ENCODE measurements at regions not wholly inside any gene's neighbourhood (a gene's known extent, or its start where the extent isn't known, plus 50 kb on each side); places are given as distances from the start of the nearest gene placed in this dataset.

GRCh38 chr3:194937882-194938321, 252.2 kb downstream of the FAM43A start:
- TF ChIP-seq, protein P1, sequence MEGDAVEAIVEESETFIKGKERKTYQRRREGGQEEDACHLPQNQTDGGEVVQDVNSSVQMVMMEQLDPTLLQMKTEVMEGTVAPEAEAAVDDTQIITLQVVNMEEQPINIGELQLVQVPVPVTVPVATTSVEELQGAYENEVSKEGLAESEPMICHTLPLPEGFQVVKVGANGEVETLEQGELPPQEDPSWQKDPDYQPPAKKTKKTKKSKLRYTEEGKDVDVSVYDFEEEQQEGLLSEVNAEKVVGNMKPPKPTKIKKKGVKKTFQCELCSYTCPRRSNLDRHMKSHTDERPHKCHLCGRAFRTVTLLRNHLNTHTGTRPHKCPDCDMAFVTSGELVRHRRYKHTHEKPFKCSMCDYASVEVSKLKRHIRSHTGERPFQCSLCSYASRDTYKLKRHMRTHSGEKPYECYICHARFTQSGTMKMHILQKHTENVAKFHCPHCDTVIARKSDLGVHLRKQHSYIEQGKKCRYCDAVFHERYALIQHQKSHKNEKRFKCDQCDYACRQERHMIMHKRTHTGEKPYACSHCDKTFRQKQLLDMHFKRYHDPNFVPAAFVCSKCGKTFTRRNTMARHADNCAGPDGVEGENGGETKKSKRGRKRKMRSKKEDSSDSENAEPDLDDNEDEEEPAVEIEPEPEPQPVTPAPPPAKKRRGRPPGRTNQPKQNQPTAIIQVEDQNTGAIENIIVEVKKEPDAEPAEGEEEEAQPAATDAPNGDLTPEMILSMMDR (IDR thresholded peaks at IDR 0.05), result no peak
- no peak for TF ChIP-seq POLR2AphosphoS5 (IDR thresholded peaks at IDR 0.05; ENCODE audit: low read depth, low read length)

Data from Panc1 (cell line).